ENCODE measurements at regions not wholly inside any gene's neighbourhood (a gene's known extent, or its start where the extent isn't known, plus 50 kb on each side); places are given as distances from the start of the nearest gene placed in this dataset.

DNA sequence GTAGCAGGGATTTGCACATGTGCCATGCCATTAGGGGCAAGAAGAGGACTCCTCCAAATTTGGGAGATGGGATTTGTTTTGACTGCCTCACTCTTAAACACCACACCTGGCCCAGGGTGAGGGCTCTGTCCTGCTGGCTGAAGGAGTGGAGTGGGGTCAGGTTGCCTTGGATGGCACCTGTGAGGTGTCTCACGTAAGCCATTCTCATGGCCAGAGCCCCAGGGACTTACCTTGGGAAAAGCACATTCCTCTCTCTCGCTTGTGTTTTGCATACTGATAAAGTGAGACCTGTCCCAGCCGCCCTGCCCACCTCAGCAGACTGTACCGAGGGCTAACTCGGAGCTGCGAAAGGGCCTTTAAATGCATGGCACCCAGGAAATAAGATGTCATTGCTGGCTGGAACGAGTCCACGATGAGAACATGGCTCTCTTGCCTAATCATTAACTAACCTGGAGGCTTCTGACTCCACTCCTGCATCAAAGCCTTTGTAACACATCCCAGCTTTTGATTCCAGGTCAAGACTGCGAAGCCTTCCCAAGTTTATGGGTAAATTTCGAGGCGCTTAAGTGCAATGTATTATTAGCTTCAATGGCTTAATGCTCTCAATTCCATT is 184.0 kb upstream of the RNF32 start:
- ATAC-seq (ENCODE audit: low read depth) (no peak), DNase-seq (no peak)
- Histone ChIP-seq H2BK15ac (ENCODE audit: low read depth, low read length) (no peak overlapping the region), H3K4me1 (ENCODE audit: control insufficient read depth, insufficient read depth, low read length) (no peaks in the 10 kb centered on the region), H4K8ac (ENCODE audit: low read depth in 2 of 2, low read length in 2 of 2) (no peak overlapping the region), H3K4ac (ENCODE audit: low read depth, low read length) (no peak overlapping the region), H3K36me3 (ENCODE audit: control insufficient read depth, insufficient read depth, low read length) (no peaks in the 10 kb centered on the region), H4K5ac (ENCODE audit: low read depth, low read length) (no peak overlapping the region), H2BK120ac (ENCODE audit: low read depth, low read length) (no peak overlapping the region), H3K9me3 (ENCODE audit: control insufficient read depth, insufficient read depth, low read length) (peaks cover 6% of the 10 kb centered on the region; the same call in 1 of the 2 replicates), H2BK20ac (ENCODE audit: low read depth, low read length) (no peak overlapping the region), H4K20me1 (ENCODE audit: insufficient read depth, low read length) (no peaks in the 10 kb centered on the region), H2BK5ac (ENCODE audit: low read depth, low read length, poor library complexity, severe bottlenecking) (no peak overlapping the region), H4K91ac (ENCODE audit: insufficient read depth, low read depth, low read length) (no peak overlapping the region), H3K56ac (ENCODE audit: extremely low read depth, insufficient read depth, low read length) (no peak overlapping the region), H3K27me3 (ENCODE audit: control insufficient read depth, insufficient read depth, low read length) (no peaks in the 10 kb centered on the region), H3K18ac (ENCODE audit: low read depth, low read length) (no peak overlapping the region), H3K9ac (ENCODE audit: low read depth, low read length) (no peak overlapping the region), H3K14ac (replicated peaks; ENCODE audit: low read depth, low read length) (no peak overlapping the region), H3K79me1 (ENCODE audit: low read depth in 1 of 2, low read length in 2 of 2) (no peaks in the 10 kb centered on the region), H2AFZ (replicated peaks; ENCODE audit: low read length, poor library complexity) (no peak overlapping the region), H3K23ac (ENCODE audit: low read depth, low read length) (no peak overlapping the region), H2AK5ac (ENCODE audit: low read depth, low read length) (no peak overlapping the region), H2AK9ac (replicated peaks; ENCODE audit: low read depth, low read length, poor library complexity) (no peak overlapping the region), H3K9me1 (ENCODE audit: insufficient read depth, low read length) (no peaks in the 10 kb centered on the region), H3K4me3 (ENCODE audit: insufficient read depth, low read depth, low read length) (no peak overlapping the region), H3K4me2 (ENCODE audit: low read depth, low read length) (no peak overlapping the region), H3K27ac (ENCODE audit: insufficient read depth, low read length) (no peak overlapping the region)
- POLR2A ChIA-PET (ENCODE audit: unreplicated experiment), result no interaction called here
- CTCF ChIA-PET, result no interaction called here
- no TSS peak for BruUV-seq (replicated peaks)
- in situ Hi-C loops (cut with MboI; ENCODE audit: low sequenced_read_pairs), result no loop called here
- dilution Hi-C loops (cut with HindIII; ENCODE audit: low sequenced_read_pairs, unreplicated experiment), result no loop called here
- TF ChIP-seq NFE2L2 (IDR thresholded peaks at IDR 0.05; ENCODE audit: low read depth, low read length), result no peak
- no peak for TF ChIP-seq RAD21 (IDR thresholded peaks at IDR 0.05; ENCODE audit: low read length)
- 47% methylated on average over 6 of the region's 11 CpGs; no CpG with 5 or more reads in 1 of the 2 experiments for WGBS, 2 experiments (ENCODE audit: extremely low coverage in 2 of 2, insufficient read length in 1 of 2)
- intact Hi-C loops (cut with micrococcal nuclease), result no loop called here
